HEK293 (cell line): ENCODE measurements at regions not wholly inside any gene's neighbourhood (a gene's known extent, or its start where the extent isn't known, plus 50 kb on each side); places are given as distances from the start of the nearest gene placed in this dataset.

Source experiments
- GLI2 ChIP-seq: fragments of 450-650 bp; formaldehyde crosslinking; IDR thresholded peaks from 2 replicates; pipeline ENCODE4; 2017; ENCODE audit warnings: missing biosample characterization, missing genetic modification characterization, low read depth, borderline replicate concordance
- MEIS1 ChIP-seq: sonication (generic); formaldehyde crosslinking; IDR thresholded peaks from 2 replicates; pipeline ENCODE4 v1.8.1; 2022; ENCODE audit warnings: missing genetic modification reagents, mild to moderate bottlenecking, borderline replicate concordance
- PATZ1 ChIP-seq: fragments of 450-650 bp; formaldehyde crosslinking; IDR thresholded peaks from 2 replicates; pipeline ENCODE4 v1.5.1; 2016; ENCODE audit warnings: missing biosample characterization, missing genetic modification characterization
- YY1 ChIP-seq: fragments of 450-650 bp; formaldehyde crosslinking; IDR thresholded peaks from 2 replicates; pipeline ENCODE4 v1.5.1; 2018; ENCODE audit warnings: missing biosample characterization, missing genetic modification characterization
- ZNF274 ChIP-seq, 2 experiments: fragments of 200-500 bp in 1 of 2; fragments of 450-650 bp in 1 of 2; sonication (Bioruptor generic) in 1 of 2; formaldehyde crosslinking in 1 of 2; IDR thresholded peaks; 2 replicates each; pipeline versions ENCODE4 v1.5.1 to v1.6.1; 2014 to 2016; ENCODE audit warnings: borderline replicate concordance in 1 of 2, inconsistent platforms in 1 of 2, low read length in 1 of 2, missing biosample characterization in 1 of 2, missing genetic modification characterization in 1 of 2
- ZNF350 ChIP-seq: fragments of 450-650 bp; formaldehyde crosslinking; IDR thresholded peaks from 2 replicates; pipeline ENCODE4 v1.5.0; 2017; ENCODE audit warnings: missing biosample characterization, mild to moderate bottlenecking, missing genetic modification characterization
- ZNF37A ChIP-seq: fragments of 450-650 bp; IDR thresholded peaks from 2 replicates; pipeline ENCODE4 v1.5.1; 2018; ENCODE audit warnings: missing biosample characterization, missing genetic modification characterization
- ZNF398 ChIP-seq: fragments of 450-650 bp; formaldehyde crosslinking; IDR thresholded peaks from 2 replicates; pipeline ENCODE4 v1.5.1; 2017; ENCODE audit warnings: missing biosample characterization, missing genetic modification characterization
- ZNF629 ChIP-seq: fragments of 450-650 bp; formaldehyde crosslinking; IDR thresholded peaks from 2 replicates; pipeline ENCODE4 v1.5.1; 2017; ENCODE audit warnings: missing biosample characterization, missing genetic modification characterization
- ZSCAN18 ChIP-seq: fragments of 450-650 bp; formaldehyde crosslinking; IDR thresholded peaks from 2 replicates; pipeline ENCODE4 v1.5.1; 2016; ENCODE audit warnings: missing biosample characterization, missing genetic modification characterization
- TF ChIP-seq, protein P1 (sequence below): fragments of 450-650 bp; formaldehyde crosslinking; IDR thresholded peaks from 2 replicates; pipeline ENCODE4 v1.5.1; 2016; ENCODE audit warnings: missing biosample characterization, missing genetic modification characterization
- TF ChIP-seq, protein P2 (sequence below): fragments of 450-650 bp; formaldehyde crosslinking; IDR thresholded peaks from 2 replicates; pipeline ENCODE4 v1.5.1; 2016; ENCODE audit warnings: missing biosample characterization, missing genetic modification characterization, low read depth

- TF ChIP-seq ZNF350 (tag by site-specific recombination): no peak
- no peak for TF ChIP-seq ZNF398
- TF ChIP-seq, protein P1, sequence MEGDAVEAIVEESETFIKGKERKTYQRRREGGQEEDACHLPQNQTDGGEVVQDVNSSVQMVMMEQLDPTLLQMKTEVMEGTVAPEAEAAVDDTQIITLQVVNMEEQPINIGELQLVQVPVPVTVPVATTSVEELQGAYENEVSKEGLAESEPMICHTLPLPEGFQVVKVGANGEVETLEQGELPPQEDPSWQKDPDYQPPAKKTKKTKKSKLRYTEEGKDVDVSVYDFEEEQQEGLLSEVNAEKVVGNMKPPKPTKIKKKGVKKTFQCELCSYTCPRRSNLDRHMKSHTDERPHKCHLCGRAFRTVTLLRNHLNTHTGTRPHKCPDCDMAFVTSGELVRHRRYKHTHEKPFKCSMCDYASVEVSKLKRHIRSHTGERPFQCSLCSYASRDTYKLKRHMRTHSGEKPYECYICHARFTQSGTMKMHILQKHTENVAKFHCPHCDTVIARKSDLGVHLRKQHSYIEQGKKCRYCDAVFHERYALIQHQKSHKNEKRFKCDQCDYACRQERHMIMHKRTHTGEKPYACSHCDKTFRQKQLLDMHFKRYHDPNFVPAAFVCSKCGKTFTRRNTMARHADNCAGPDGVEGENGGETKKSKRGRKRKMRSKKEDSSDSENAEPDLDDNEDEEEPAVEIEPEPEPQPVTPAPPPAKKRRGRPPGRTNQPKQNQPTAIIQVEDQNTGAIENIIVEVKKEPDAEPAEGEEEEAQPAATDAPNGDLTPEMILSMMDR (tag by site-specific recombination): no peak
- no peak for TF ChIP-seq ZNF629 (tag by site-specific recombination)
- no peak for TF ChIP-seq ZNF37A
- TF ChIP-seq, protein P2, sequence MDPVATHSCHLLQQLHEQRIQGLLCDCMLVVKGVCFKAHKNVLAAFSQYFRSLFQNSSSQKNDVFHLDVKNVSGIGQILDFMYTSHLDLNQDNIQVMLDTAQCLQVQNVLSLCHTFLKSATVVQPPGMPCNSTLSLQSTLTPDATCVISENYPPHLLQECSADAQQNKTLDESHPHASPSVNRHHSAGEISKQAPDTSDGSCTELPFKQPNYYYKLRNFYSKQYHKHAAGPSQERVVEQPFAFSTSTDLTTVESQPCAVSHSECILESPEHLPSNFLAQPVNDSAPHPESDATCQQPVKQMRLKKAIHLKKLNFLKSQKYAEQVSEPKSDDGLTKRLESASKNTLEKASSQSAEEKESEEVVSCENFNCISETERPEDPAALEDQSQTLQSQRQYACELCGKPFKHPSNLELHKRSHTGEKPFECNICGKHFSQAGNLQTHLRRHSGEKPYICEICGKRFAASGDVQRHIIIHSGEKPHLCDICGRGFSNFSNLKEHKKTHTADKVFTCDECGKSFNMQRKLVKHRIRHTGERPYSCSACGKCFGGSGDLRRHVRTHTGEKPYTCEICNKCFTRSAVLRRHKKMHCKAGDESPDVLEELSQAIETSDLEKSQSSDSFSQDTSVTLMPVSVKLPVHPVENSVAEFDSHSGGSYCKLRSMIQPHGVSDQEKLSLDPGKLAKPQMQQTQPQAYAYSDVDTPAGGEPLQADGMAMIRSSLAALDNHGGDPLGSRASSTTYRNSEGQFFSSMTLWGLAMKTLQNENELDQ (tag by site-specific recombination): no peak
- TF ChIP-seq GLI2 (tag by site-specific recombination): no peak
- TF ChIP-seq YY1 (tag by site-specific recombination): no peak
- no peak for TF ChIP-seq ZSCAN18 (tag by site-specific recombination)
- no peak for TF ChIP-seq MEIS1 (CRISPR knock-in tag)
- TF ChIP-seq PATZ1 (tag by site-specific recombination): no peak
- TF ChIP-seq ZNF274 (IDR thresholded peaks at IDR 0.05; ENCODE audit: low read length): no peak
- TF ChIP-seq ZNF274 (tag by site-specific recombination; IDR thresholded peaks at IDR 0.05; ENCODE audit: borderline replicate concordance): no peak
Measured at GRCh38 chr22:26846076-26846475, 188.7 kb downstream of the MIAT start.
